ENCODE measurements at regions not wholly inside any gene's neighbourhood (a gene's known extent, or its start where the extent isn't known, plus 50 kb on each side); places are given as distances from the start of the nearest gene placed in this dataset.

DNA sequence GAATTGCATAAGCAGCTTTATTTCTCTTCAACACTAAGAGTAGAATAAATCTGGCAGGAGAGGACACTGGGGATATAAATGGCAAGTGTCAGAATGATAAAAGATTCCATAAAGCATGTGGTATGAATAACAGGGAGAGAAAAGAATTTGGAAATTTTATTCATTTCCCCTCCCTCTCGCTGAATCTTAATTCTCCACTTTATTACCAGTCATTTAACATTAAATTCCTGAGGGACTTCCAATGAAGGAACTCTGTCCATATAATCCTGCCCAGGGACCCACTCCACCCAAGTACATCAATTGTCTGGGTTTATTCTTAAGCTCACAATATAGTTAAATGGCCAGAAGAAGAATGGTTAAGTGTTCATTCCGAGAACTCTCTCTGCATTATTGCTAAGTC lies 197.7 kb upstream of the MGAT5 start:
- no peak for TF ChIP-seq EZH2 (IDR thresholded peaks at IDR 0.05)
- no peak for TF ChIP-seq SP1 (IDR thresholded peaks at IDR 0.05; ENCODE audit: low read depth)
- TF ChIP-seq, protein P1, sequence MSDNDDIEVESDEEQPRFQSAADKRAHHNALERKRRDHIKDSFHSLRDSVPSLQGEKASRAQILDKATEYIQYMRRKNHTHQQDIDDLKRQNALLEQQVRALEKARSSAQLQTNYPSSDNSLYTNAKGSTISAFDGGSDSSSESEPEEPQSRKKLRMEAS (IDR thresholded peaks at IDR 0.05) = no peak
- TF ChIP-seq, protein P2, sequence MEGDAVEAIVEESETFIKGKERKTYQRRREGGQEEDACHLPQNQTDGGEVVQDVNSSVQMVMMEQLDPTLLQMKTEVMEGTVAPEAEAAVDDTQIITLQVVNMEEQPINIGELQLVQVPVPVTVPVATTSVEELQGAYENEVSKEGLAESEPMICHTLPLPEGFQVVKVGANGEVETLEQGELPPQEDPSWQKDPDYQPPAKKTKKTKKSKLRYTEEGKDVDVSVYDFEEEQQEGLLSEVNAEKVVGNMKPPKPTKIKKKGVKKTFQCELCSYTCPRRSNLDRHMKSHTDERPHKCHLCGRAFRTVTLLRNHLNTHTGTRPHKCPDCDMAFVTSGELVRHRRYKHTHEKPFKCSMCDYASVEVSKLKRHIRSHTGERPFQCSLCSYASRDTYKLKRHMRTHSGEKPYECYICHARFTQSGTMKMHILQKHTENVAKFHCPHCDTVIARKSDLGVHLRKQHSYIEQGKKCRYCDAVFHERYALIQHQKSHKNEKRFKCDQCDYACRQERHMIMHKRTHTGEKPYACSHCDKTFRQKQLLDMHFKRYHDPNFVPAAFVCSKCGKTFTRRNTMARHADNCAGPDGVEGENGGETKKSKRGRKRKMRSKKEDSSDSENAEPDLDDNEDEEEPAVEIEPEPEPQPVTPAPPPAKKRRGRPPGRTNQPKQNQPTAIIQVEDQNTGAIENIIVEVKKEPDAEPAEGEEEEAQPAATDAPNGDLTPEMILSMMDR (IDR thresholded peaks at IDR 0.05 in 2 of 3, conservative IDR thresholded peaks at IDR 0.05 in 1 of 3; ENCODE audit: borderline replicate concordance in 1 of 3, insufficient read depth in 1 of 3, low read depth in 2 of 3, low read length in 2 of 3) = no peak
- no peak for TF ChIP-seq POLR2A (IDR thresholded peaks at IDR 0.05; ENCODE audit: borderline replicate concordance, extremely low read depth, insufficient read depth, insufficient read length)
- TF ChIP-seq ELF1 (IDR thresholded peaks at IDR 0.05; ENCODE audit: borderline replicate concordance, low read depth) = no peak
- TF ChIP-seq, protein P3, sequence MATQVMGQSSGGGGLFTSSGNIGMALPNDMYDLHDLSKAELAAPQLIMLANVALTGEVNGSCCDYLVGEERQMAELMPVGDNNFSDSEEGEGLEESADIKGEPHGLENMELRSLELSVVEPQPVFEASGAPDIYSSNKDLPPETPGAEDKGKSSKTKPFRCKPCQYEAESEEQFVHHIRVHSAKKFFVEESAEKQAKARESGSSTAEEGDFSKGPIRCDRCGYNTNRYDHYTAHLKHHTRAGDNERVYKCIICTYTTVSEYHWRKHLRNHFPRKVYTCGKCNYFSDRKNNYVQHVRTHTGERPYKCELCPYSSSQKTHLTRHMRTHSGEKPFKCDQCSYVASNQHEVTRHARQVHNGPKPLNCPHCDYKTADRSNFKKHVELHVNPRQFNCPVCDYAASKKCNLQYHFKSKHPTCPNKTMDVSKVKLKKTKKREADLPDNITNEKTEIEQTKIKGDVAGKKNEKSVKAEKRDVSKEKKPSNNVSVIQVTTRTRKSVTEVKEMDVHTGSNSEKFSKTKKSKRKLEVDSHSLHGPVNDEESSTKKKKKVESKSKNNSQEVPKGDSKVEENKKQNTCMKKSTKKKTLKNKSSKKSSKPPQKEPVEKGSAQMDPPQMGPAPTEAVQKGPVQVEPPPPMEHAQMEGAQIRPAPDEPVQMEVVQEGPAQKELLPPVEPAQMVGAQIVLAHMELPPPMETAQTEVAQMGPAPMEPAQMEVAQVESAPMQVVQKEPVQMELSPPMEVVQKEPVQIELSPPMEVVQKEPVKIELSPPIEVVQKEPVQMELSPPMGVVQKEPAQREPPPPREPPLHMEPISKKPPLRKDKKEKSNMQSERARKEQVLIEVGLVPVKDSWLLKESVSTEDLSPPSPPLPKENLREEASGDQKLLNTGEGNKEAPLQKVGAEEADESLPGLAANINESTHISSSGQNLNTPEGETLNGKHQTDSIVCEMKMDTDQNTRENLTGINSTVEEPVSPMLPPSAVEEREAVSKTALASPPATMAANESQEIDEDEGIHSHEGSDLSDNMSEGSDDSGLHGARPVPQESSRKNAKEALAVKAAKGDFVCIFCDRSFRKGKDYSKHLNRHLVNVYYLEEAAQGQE (IDR thresholded peaks at IDR 0.05; ENCODE audit: low read depth) = no peak
- no peak for TF ChIP-seq YY1 (IDR thresholded peaks at IDR 0.05; ENCODE audit: extremely low read depth, insufficient replicate concordance, low read depth, low read length)
